Right lobe of liver (tissue), 4 donors: ENCODE measurements at regions not wholly inside any gene's neighbourhood (a gene's known extent, or its start where the extent isn't known, plus 50 kb on each side); places are given as distances from the start of the nearest gene placed in this dataset.

Experiments
- POLR2A ChIP-seq: fragments of 450-650 bp; IDR thresholded peaks from one replicate; pipeline ENCODE4 v1.6.1; 2017; ENCODE audit warnings: antibody characterized with exemption, mild to moderate bottlenecking
- TF ChIP-seq, protein P1 (sequence below), 4 donors: fragments of 200-600 bp in 3 of 4; fragments of 450-650 bp in 1 of 4; IDR thresholded peaks; one replicate each; pipeline versions ENCODE4 v1.5.1 to v1.8.0; 2016 to 2022; ENCODE audit warnings: antibody characterized with exemption in 4 of 4, mild to moderate bottlenecking in 2 of 4
- donor health status: DM: no; HTN: no; CAD: no.
- donor health status: DM: no; HTN: no; CAD: no.
- donor health status: DM: no; HTN: yes; CAD: no.

DNA sequence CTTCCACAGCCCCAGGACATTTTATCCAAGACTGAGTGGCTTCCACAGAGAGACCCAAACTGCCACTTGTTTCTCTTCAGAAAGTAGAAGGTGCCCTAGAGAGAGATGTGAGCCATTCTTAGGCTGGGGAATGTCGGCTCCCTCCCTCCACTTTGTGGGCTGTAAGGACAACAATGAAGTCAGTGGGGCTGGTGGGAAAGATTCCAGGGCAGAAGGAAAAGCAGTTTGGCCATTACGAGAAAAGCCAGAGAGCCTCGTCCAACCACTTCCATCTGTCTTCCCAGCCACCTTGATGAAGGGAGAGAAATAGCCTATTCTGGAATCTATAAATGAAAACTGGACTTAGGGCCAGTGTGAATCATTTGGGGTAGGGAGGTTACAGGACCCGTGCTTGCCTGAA, 382.5 kb downstream of the NXPE2 start:
- TF ChIP-seq, protein P1, sequence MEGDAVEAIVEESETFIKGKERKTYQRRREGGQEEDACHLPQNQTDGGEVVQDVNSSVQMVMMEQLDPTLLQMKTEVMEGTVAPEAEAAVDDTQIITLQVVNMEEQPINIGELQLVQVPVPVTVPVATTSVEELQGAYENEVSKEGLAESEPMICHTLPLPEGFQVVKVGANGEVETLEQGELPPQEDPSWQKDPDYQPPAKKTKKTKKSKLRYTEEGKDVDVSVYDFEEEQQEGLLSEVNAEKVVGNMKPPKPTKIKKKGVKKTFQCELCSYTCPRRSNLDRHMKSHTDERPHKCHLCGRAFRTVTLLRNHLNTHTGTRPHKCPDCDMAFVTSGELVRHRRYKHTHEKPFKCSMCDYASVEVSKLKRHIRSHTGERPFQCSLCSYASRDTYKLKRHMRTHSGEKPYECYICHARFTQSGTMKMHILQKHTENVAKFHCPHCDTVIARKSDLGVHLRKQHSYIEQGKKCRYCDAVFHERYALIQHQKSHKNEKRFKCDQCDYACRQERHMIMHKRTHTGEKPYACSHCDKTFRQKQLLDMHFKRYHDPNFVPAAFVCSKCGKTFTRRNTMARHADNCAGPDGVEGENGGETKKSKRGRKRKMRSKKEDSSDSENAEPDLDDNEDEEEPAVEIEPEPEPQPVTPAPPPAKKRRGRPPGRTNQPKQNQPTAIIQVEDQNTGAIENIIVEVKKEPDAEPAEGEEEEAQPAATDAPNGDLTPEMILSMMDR (IDR thresholded peaks at IDR 0.05), result no peak
- TF ChIP-seq POLR2A, result no peak
